Activated naive CD4-positive, alpha-beta T cell treated with anti-CD3 and anti-CD28 coated beads, Interleukin-2, amount 50 U/mL, for 24 hours (primary cell): ENCODE measurements at regions not wholly inside any gene's neighbourhood (a gene's known extent, or its start where the extent isn't known, plus 50 kb on each side); places are given as distances from the start of the nearest gene placed in this dataset.
"Not testable (repeated sequence)": the region's sequence is repeated elsewhere in the genome, so short reads cannot be mapped to it uniquely, and the experiment has no call there.

ENCODE experiments used
- H3K27ac Mint-ChIP-seq: one replicate; pipeline ENCODE4 v1.8.0; 2021; ENCODE audit warnings: mild to moderate bottlenecking, mixed read lengths
- H3K27me3 Mint-ChIP-seq: one replicate; pipeline ENCODE4 v1.8.0; 2021; ENCODE audit warnings: mixed read lengths
- H3K36me3 Mint-ChIP-seq: one replicate; pipeline ENCODE4 v1.8.0; 2021; ENCODE audit warnings: mixed read lengths
- H3K4me1 Mint-ChIP-seq: one replicate; pipeline ENCODE4 v1.8.0; 2021; ENCODE audit warnings: mixed read lengths
- H3K4me3 Mint-ChIP-seq: one replicate; pipeline ENCODE4 v1.8.0; 2021; ENCODE audit warnings: mild to moderate bottlenecking, mixed read lengths
- H3K9me3 Mint-ChIP-seq: one replicate; pipeline ENCODE4 v1.8.0; 2021; ENCODE audit warnings: mixed read lengths

DNA sequence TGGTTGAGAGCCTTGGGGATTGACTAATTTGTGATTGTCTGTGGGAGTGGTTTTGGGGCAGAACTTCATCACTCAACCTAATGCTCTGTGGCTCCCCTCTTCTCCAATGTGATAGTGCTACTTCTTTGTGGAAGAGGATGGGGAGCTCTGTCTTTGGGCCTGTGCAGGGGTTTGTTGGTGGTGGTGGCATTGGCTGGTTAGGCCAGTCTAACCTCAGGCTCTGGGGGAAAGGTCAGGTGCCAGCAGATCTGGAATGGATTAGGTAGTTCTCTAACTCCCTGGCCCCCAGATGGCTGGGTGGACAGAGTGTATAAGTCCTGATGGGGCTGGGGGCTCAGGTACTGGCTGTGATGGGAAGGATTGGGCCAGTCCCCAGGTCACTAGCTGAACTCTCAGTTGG is 129.0 kb upstream of the CHD6 start:
- H3K9me3 Mint-ChIP-seq: no peaks in the 10 kb centered on the region
- no peaks in the 10 kb centered on the region for H3K36me3 Mint-ChIP-seq
- H3K27me3 Mint-ChIP-seq: peaks cover 20% of the 10 kb centered on the region
- H3K4me3 Mint-ChIP-seq: no peak overlapping the region
- no peaks in the 10 kb centered on the region for H3K4me1 Mint-ChIP-seq
- no peak overlapping the region for H3K27ac Mint-ChIP-seq

GRCh38 chr20:41746635-41747034 is 128.5 kb upstream of the CHD6 start:
- Mint-ChIP-seq H3K4me3 (no peak overlapping the region), H3K27me3 (peaks cover 20% of the 10 kb centered on the region), H3K9me3 (no peaks in the 10 kb centered on the region), H3K36me3 (no peaks in the 10 kb centered on the region), H3K4me1 (no peaks in the 10 kb centered on the region), H3K27ac (no peak overlapping the region)

DNA sequence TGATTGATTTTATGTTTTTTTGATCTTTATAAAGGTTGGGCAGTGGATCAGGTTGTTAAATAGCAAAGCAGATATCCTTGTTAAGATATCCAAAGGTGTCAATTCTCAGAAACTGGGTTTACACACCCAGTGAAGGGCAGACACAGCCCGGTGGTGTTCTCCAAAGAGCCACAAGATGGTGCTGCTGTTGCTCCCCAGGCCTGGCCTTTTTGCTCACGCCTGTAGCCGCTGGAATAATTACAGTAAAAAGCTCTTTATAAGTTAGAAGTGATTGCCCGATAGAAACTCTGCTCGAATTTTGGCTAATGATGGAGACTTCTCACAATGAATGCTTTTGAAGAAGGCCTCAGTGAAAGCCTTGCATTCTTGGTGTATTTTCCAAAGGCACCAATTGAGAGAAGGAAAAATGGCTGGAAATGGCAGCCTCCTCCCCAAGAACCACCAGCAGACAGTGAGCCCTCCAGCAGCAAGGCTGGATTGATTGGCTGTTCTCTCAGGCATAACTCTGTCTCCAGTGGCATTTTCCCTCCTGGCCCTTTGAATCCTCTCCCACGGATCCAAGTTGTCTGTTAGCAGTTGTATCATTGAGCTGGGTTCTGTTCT is 120.5 kb upstream of the CHD6 start:
- no peaks in the 10 kb centered on the region for H3K9me3 Mint-ChIP-seq
- H3K36me3 Mint-ChIP-seq: no peaks in the 10 kb centered on the region
- H3K4me3 Mint-ChIP-seq: no peak overlapping the region
- H3K27me3 Mint-ChIP-seq: no peaks in the 10 kb centered on the region
- H3K4me1 Mint-ChIP-seq: no peaks in the 10 kb centered on the region
- H3K27ac Mint-ChIP-seq: no peak overlapping the region

- no peaks in the 10 kb centered on the region for H3K9me3 Mint-ChIP-seq
These were observed 117.8 kb upstream of the CHD6 start for GRCh38 chr20:41735949-41736348.

DNA sequence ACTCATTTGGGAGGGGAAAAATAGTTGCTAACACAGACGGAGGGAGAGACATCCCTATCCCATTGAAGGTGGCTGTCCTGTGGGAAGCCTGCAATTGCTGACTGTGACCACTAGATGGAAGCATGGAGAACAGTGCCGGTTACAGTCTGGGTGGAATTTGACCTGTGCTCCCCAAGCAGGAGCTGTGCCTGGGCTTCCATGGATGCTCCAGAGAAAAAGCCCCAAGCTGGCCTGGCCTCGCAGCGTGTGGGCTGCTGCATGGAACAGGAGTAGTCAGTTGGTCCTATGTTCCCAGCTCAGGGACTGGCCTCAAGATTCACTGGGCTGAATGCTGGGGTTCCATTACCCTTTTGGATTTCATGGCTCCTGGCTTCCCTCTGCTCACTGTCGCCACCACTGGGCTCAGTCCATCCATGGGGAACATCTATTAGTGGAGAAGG is 116.3 kb upstream of the CHD6 start:
- no peaks in the 10 kb centered on the region for H3K9me3 Mint-ChIP-seq
- no peaks in the 10 kb centered on the region for H3K36me3 Mint-ChIP-seq
- no peak overlapping the region for H3K4me3 Mint-ChIP-seq
- H3K4me1 Mint-ChIP-seq: no peaks in the 10 kb centered on the region
- no peak overlapping the region for H3K27ac Mint-ChIP-seq
- no peaks in the 10 kb centered on the region for H3K27me3 Mint-ChIP-seq

More at GRCh38 chr20:41735949-41736348, 117.8 kb upstream of the CHD6 start:
- H3K27me3 Mint-ChIP-seq: no peaks in the 10 kb centered on the region
- no peaks in the 10 kb centered on the region for H3K36me3 Mint-ChIP-seq
- H3K27ac Mint-ChIP-seq: no peak overlapping the region
- no peaks in the 10 kb centered on the region for H3K4me1 Mint-ChIP-seq
- H3K4me3 Mint-ChIP-seq: no peak overlapping the region

- no peaks in the 10 kb centered on the region for H3K36me3 Mint-ChIP-seq
- no peak overlapping the region for H3K27ac Mint-ChIP-seq
- H3K4me3 Mint-ChIP-seq: no peak overlapping the region
- H3K9me3 Mint-ChIP-seq: no peaks in the 10 kb centered on the region
- H3K4me1 Mint-ChIP-seq: no peaks in the 10 kb centered on the region
- peaks cover 2% of the 10 kb centered on the region for H3K27me3 Mint-ChIP-seq
These were observed 115.0 kb upstream of the CHD6 start for GRCh38 chr20:41733151-41733550.

GRCh38 chr20:41731198-41731597 is 113.0 kb upstream of the CHD6 start:
- H3K9me3 Mint-ChIP-seq, H3K27me3 Mint-ChIP-seq, H3K4me3 Mint-ChIP-seq, H3K36me3 Mint-ChIP-seq, H3K27ac Mint-ChIP-seq, H3K4me1 Mint-ChIP-seq: not testable (repeated sequence)

DNA sequence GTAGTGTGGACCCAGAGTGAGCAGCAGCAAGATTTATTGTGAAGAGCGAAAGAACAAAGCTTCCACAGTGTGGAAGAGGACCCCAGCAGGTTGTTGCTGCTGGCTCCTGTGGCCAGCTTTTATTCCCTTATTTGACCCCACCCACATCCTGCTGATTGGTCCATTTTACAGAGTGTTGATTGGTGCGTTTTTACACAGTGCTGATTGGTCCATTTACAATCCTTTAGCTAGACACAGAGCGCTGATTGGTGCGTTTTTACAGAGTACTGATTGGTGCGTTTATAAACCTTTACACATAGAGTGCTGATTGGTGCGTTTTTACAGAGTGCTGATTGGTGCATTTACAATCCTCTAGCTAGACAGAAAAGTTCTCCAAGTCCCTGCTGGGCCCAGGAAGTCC is 109.5 kb upstream of the CHD6 start:
- not testable (repeated sequence) for H3K4me1 Mint-ChIP-seq, H3K36me3 Mint-ChIP-seq, H3K4me3 Mint-ChIP-seq, H3K27me3 Mint-ChIP-seq, H3K9me3 Mint-ChIP-seq, H3K27ac Mint-ChIP-seq

DNA sequence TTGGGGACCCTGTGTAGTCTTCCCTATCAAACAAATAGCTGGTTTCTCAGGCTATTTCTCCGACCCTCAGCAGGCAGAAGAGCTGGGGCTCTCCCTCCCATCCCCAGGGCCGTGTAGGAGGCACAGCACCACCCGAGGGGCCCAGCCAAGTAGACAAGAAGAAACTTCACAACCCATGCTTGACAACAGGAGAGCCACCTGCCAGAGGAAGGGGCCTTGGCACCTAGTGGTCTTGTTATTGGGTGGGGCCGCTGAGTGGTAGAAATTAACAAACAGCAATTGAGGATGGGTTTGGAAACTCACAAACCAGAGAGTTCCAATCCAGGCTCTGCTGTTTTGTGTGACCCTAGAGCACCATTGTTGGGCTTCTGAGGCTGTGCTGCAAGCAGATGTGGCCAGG is 108.5 kb upstream of the CHD6 start:
- H3K36me3 Mint-ChIP-seq: no peaks in the 10 kb centered on the region
- no peak overlapping the region for H3K4me3 Mint-ChIP-seq
- peaks cover 4% of the 10 kb centered on the region for H3K9me3 Mint-ChIP-seq
- H3K27ac Mint-ChIP-seq: no peak overlapping the region
- H3K4me1 Mint-ChIP-seq: no peaks in the 10 kb centered on the region
- H3K27me3 Mint-ChIP-seq: peaks cover 7% of the 10 kb centered on the region

- Mint-ChIP-seq H3K27ac (no peak overlapping the region), H3K9me3 (no peaks in the 10 kb centered on the region), H3K4me1 (no peaks in the 10 kb centered on the region), H3K4me3 (no peak overlapping the region), H3K27me3 (peaks cover 8% of the 10 kb centered on the region), H3K36me3 (no peaks in the 10 kb centered on the region)
These were observed 101.0 kb upstream of the CHD6 start for GRCh38 chr20:41719151-41719550.

DNA sequence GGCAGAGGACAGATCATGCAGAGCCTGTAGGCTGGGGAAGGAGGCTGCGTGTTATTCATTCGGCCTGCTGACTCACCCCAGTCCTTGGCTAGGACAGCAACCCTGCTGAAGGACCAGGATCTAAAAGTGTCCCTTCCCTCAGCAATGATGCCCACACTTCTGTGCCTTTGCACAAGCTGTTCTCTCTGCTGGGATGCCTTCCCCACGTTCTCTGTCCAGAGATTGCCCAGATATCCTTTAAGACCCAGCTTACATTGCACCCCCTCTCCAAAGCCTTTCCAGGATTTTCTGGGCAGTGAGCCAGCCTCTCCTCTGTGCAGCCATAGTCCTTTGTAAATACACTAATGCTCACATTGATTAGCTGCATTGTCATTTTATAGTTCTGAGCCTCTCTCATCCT is 99.3 kb upstream of the CHD6 start:
- no peak overlapping the region for H3K27ac Mint-ChIP-seq
- no peaks in the 10 kb centered on the region for H3K9me3 Mint-ChIP-seq
- H3K4me3 Mint-ChIP-seq: no peak overlapping the region
- H3K36me3 Mint-ChIP-seq: no peaks in the 10 kb centered on the region
- H3K27me3 Mint-ChIP-seq: peaks cover 12% of the 10 kb centered on the region
- no peaks in the 10 kb centered on the region for H3K4me1 Mint-ChIP-seq

DNA sequence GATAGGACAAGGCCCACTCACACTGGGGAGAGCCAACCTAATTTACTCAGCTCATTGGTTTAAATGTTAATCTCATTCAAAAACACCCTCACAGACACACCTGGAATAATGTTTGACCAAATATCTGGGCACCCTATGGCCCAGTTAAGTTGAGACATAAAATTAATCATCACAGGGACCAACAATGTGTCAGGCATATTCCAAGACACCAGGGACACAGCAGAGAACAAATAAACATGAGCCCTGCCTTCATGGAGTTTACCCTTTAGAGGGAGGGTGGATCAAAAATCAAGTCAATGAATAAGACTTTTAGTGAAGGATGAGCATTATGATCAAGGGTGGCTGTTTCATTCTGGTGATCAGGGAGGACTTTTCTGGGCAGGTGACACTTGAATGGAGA is 98.7 kb upstream of the CHD6 start:
- peaks cover 9% of the 10 kb centered on the region for H3K27me3 Mint-ChIP-seq
- no peaks in the 10 kb centered on the region for H3K36me3 Mint-ChIP-seq
- H3K9me3 Mint-ChIP-seq: no peaks in the 10 kb centered on the region
- H3K4me1 Mint-ChIP-seq: no peaks in the 10 kb centered on the region
- H3K4me3 Mint-ChIP-seq: no peak overlapping the region
- no peak overlapping the region for H3K27ac Mint-ChIP-seq

GRCh38 chr20:41716436-41716835 is 98.3 kb upstream of the CHD6 start:
- Mint-ChIP-seq H3K27ac (no peak overlapping the region), H3K9me3 (no peaks in the 10 kb centered on the region), H3K27me3 (peaks cover 10% of the 10 kb centered on the region), H3K4me3 (no peak overlapping the region), H3K4me1 (no peaks in the 10 kb centered on the region), H3K36me3 (no peaks in the 10 kb centered on the region)

GRCh38 chr20:41715526-41715925 is 97.3 kb upstream of the CHD6 start:
- no peak overlapping the region for H3K27ac Mint-ChIP-seq
- no peaks in the 10 kb centered on the region for H3K9me3 Mint-ChIP-seq
- H3K4me3 Mint-ChIP-seq: no peak overlapping the region
- H3K27me3 Mint-ChIP-seq: peaks cover 11% of the 10 kb centered on the region
- H3K36me3 Mint-ChIP-seq: no peaks in the 10 kb centered on the region
- no peaks in the 10 kb centered on the region for H3K4me1 Mint-ChIP-seq

DNA sequence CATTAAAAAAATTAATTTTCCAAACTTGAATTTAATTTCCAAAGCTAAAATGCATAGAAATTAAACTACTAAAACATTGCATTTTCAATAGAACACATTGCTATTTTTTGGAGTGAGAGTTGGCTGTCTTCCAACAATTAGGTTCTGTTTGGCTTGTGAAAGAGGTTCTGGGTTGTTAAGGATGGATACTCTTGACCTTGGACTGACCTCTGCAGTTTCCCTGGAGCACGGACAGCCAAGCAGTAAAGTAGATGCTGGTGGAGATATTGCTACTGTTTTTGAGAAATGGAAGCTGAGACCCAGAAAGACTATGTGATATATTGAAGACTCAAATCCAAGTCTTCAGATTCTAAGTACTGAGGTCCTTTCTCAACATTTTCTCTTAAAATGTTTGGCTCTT is 95.9 kb upstream of the CHD6 start:
- no peak overlapping the region for H3K27ac Mint-ChIP-seq

GRCh38 chr20:41704896-41705295 is 86.7 kb upstream of the CHD6 start:
- Mint-ChIP-seq H3K27ac (no peak overlapping the region), H3K4me3 (no peak overlapping the region), H3K9me3 (no peaks in the 10 kb centered on the region), H3K4me1 (no peaks in the 10 kb centered on the region), H3K27me3 (peaks cover 4% of the 10 kb centered on the region), H3K36me3 (no peaks in the 10 kb centered on the region)

More for the DNA sequence above, 95.9 kb upstream of the CHD6 start:
- H3K36me3 Mint-ChIP-seq: no peaks in the 10 kb centered on the region
- H3K4me1 Mint-ChIP-seq: no peaks in the 10 kb centered on the region
- peaks cover 11% of the 10 kb centered on the region for H3K27me3 Mint-ChIP-seq
- no peaks in the 10 kb centered on the region for H3K9me3 Mint-ChIP-seq
- H3K4me3 Mint-ChIP-seq: no peak overlapping the region

GRCh38 chr20:41702647-41703046 is 84.5 kb upstream of the CHD6 start:
- H3K27me3 Mint-ChIP-seq: peaks cover 4% of the 10 kb centered on the region
- peaks cover 3% of the 10 kb centered on the region for H3K4me1 Mint-ChIP-seq
- no peak overlapping the region for H3K27ac Mint-ChIP-seq
- no peak overlapping the region for H3K4me3 Mint-ChIP-seq
- H3K9me3 Mint-ChIP-seq: no peaks in the 10 kb centered on the region
- H3K36me3 Mint-ChIP-seq: no peaks in the 10 kb centered on the region
